PC-9 (cell line): ENCODE measurements at regions not wholly inside any gene's neighbourhood (a gene's known extent, or its start where the extent isn't known, plus 50 kb on each side); places are given as distances from the start of the nearest gene placed in this dataset.

Source experiments
- BruUV-seq: library from RNA; stranded (reverse); fragments of 400-500 nt; replicated peaks from 2 replicates; lab custom pipeline; 2021; lab: Mats Ljungman, UMichigan
- CTCF ChIA-PET: fragments of 300-600 bp; sonication (Branson Sonifier 250); formaldehyde crosslinking; loops from one replicate; lab custom pipeline; 2022; ENCODE audit warnings: antibody characterized with exemption; lab: Charles Lee
- POLR2A ChIA-PET: fragments of 300-600 bp; sonication (Branson Sonifier 250); formaldehyde crosslinking; loops from one replicate; lab custom pipeline; 2022; ENCODE audit warnings: antibody characterized with exemption; ENCODE audit not compliant: unreplicated experiment; lab: Charles Lee
- DNase-seq, 2 experiments: peaks; one replicate each; pipeline versions ENCODE4 v3.0.0 to v3.0.0-alpha.2; 2015 to 2022; ENCODE audit warnings: mixed read lengths in 1 of 2
- H2AFZ ChIP-seq: fragments of 200-600 bp; sonication (generic); 2 replicates; pipeline ENCODE4 v1.8.1; 2017; ENCODE audit warnings: antibody characterized with exemption
- H3F3A ChIP-seq: fragments of 200-600 bp; sonication (generic); 2 replicates; pipeline ENCODE4 v1.8.1; 2017; ENCODE audit warnings: antibody characterized with exemption, mild to moderate bottlenecking, low read depth; ENCODE audit not compliant: insufficient read depth
- H3K27ac ChIP-seq: fragments of 200-600 bp; sonication (generic); 2 replicates; pipeline ENCODE4 v1.6.1; 2016; ENCODE audit warnings: mixed run types
- H3K27me3 ChIP-seq: fragments of 200-600 bp; sonication (generic); 2 replicates; pipeline ENCODE4 v1.6.1; 2016; ENCODE audit warnings: low read depth, mixed run types; ENCODE audit not compliant: insufficient read depth
- H3K36me3 ChIP-seq: fragments of 200-600 bp; sonication (generic); 2 replicates; pipeline ENCODE4 v1.6.1; 2016; ENCODE audit warnings: low read depth, mixed run types
- H3K4me1 ChIP-seq: fragments of 200-600 bp; sonication (generic); replicated peaks from 2 replicates; pipeline ENCODE4 v1.6.1; 2016; ENCODE audit warnings: mixed run types; ENCODE audit not compliant: insufficient read depth
- H3K4me2 ChIP-seq: fragments of 200-600 bp; sonication (generic); 2 replicates; pipeline ENCODE4 v1.6.1; 2017; ENCODE audit warnings: mixed run types
- H3K4me3 ChIP-seq: fragments of 200-600 bp; sonication (generic); 2 replicates; pipeline ENCODE4 v1.6.1; 2016; ENCODE audit warnings: mixed run types
- H3K79me2 ChIP-seq: fragments of 200-600 bp; sonication (generic); 2 replicates; pipeline ENCODE4 v1.6.1; 2017; ENCODE audit warnings: low read depth, mixed run types
- H3K9me2 ChIP-seq: fragments of 200-600 bp; sonication (generic); 2 replicates; pipeline ENCODE4 v1.8.1; 2017; ENCODE audit warnings: mild to moderate bottlenecking; ENCODE audit not compliant: insufficient read depth
- H3K9me3 ChIP-seq: fragments of 200-600 bp; sonication (generic); 2 replicates; pipeline ENCODE4 v1.8.1; 2016; ENCODE audit warnings: low read depth; ENCODE audit not compliant: insufficient read depth
- H4K20me1 ChIP-seq: fragments of 200-600 bp; sonication (generic); 2 replicates; pipeline ENCODE4 v1.8.1; 2017; ENCODE audit not compliant: insufficient read depth
- EZH2 ChIP-seq: fragments of 200-600 bp; sonication (generic); IDR thresholded peaks from 2 replicates; pipeline ENCODE4 v1.8.0; 2017; ENCODE audit warnings: antibody characterized with exemption, low read depth
- intact Hi-C: fragments of 100-400 bp; cut with micrococcal nuclease; formaldehyde crosslinking; loops from one replicate; pipeline ENCODE4 v1.10.0; 2022; ENCODE audit not compliant: unreplicated experiment
- TF ChIP-seq, protein P1 (sequence below): fragments of 200-600 bp; sonication (generic); conservative IDR thresholded peaks from 2 replicates; pipeline ENCODE4 v1.6.1; 2017; ENCODE audit warnings: mixed run types, antibody characterized with exemption, mild to moderate bottlenecking, moderate library complexity

DNA sequence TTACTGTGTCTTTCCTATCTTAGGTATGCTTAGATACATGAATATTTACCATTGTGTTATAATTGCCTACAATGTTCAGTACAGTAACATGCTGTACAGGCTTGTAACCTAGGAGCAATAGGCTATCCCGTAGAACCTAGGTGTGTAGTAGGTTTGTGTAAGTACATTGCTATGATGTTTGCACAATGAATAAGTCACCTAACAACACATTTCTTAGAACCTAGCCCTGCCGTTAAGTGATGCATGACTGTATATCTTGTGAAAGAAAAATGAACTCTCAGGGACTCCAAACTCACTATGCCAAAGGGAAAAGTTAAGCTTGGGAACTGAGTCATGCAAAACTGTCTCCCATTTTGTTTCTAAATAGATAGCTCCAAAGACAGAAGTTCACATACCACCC lies 91.5 kb upstream of the ACP3 start:
- intact Hi-C loops: no loop called here
- CTCF ChIA-PET: no interaction called here
- H3K27ac ChIP-seq: peak overlapping the region; percentile 84
- H3K4me3 ChIP-seq: no peak overlapping the region
- H2AFZ ChIP-seq: peak overlapping the region; percentile 54; the same call in 1 of the 2 replicates
- peak in 1 of 2 experiments; percentile 95 for DNase-seq
- no peaks in the 10 kb centered on the region for H3K27me3 ChIP-seq
- BruUV-seq: no TSS peak
- peak overlapping the region; percentile 43 for H3K4me2 ChIP-seq
- TF ChIP-seq, protein P1, sequence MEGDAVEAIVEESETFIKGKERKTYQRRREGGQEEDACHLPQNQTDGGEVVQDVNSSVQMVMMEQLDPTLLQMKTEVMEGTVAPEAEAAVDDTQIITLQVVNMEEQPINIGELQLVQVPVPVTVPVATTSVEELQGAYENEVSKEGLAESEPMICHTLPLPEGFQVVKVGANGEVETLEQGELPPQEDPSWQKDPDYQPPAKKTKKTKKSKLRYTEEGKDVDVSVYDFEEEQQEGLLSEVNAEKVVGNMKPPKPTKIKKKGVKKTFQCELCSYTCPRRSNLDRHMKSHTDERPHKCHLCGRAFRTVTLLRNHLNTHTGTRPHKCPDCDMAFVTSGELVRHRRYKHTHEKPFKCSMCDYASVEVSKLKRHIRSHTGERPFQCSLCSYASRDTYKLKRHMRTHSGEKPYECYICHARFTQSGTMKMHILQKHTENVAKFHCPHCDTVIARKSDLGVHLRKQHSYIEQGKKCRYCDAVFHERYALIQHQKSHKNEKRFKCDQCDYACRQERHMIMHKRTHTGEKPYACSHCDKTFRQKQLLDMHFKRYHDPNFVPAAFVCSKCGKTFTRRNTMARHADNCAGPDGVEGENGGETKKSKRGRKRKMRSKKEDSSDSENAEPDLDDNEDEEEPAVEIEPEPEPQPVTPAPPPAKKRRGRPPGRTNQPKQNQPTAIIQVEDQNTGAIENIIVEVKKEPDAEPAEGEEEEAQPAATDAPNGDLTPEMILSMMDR: no peak
- TF ChIP-seq EZH2: no peak
- no peaks in the 10 kb centered on the region for H3K9me2 ChIP-seq
- no peaks in the 10 kb centered on the region; the same call in none of the 2 replicates for H3K9me3 ChIP-seq
- no peaks in the 10 kb centered on the region for H4K20me1 ChIP-seq
- H3F3A ChIP-seq: peaks cover 7% of the 10 kb centered on the region
- no peaks in the 10 kb centered on the region for H3K79me2 ChIP-seq
- no peaks in the 10 kb centered on the region for H3K36me3 ChIP-seq
- POLR2A ChIA-PET: interaction anchor here (0.5 kb wide), 1 partner anchor 185 kb away, joined by 3 read pairs; no protein-coding TSS in a partner anchor
- H3K4me1 ChIP-seq: peaks cover 18% of the 10 kb centered on the region

DNA sequence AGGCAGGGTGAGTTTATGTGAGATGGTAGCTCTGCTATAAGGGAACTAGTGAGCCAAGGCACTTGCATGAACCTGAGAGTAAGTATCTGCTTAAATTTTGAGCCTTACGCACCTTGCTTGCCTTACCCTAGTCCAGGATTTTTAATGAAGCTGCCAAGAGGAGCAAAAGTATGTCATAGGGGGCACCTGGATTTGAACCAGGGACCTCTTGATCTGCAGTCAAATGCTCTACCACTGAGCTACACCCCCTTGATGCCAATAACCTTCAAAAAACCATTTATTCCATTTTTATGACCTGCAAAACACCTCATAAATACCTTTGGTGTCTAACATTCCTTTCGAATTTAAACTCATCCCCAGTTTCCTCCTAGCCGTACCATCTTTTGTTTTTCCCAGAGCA lies 88.3 kb upstream of the ACP3 start:
- DNase-seq: no peak
- CTCF ChIA-PET: no interaction called here
- TF ChIP-seq EZH2: no peak
- TF ChIP-seq, protein P1: no peak
- Histone ChIP-seq H3K27ac (no peak overlapping the region), H3K9me2 (no peaks in the 10 kb centered on the region), H3K36me3 (no peaks in the 10 kb centered on the region), H4K20me1 (no peaks in the 10 kb centered on the region), H3K4me1 (peaks cover 18% of the 10 kb centered on the region), H3K4me2 (no peak overlapping the region), H3K27me3 (no peaks in the 10 kb centered on the region), H3F3A (peaks cover 7% of the 10 kb centered on the region), H2AFZ (no peak overlapping the region), H3K9me3 (no peaks in the 10 kb centered on the region; the same call in none of the 2 replicates), H3K4me3 (no peak overlapping the region), H3K79me2 (no peaks in the 10 kb centered on the region)
- no TSS peak for BruUV-seq
- POLR2A ChIA-PET: interaction anchor here (0.7 kb wide), 1 partner anchor 1339 kb away, joined by 3 read pairs; no protein-coding TSS in a partner anchor
- intact Hi-C loops: no loop called here

DNA sequence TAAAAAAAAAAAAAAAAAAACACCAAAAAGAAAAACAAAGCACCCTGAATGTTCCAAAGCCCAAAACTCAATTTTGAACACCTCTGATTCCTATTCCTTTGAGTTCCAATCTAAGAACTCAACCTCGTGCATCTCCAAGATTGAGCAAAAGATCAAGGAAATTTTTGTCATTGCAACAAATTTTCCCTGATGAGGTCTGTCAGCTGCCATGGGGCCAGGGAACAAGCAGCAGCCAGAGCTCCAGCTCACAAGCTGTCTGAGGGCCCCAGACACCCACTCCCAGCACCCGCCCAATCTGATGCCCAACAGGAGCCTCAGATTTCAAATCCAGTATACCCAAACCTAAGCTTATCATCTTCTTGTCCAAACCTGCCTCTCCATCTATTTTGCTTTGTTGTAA lies 87.6 kb upstream of the ACP3 start:
- Histone ChIP-seq H3K79me2 (no peaks in the 10 kb centered on the region), H3K4me2 (no peak overlapping the region), H3K4me1 (peaks cover 18% of the 10 kb centered on the region), H3K27me3 (no peaks in the 10 kb centered on the region), H3K9me3 (no peaks in the 10 kb centered on the region; the same call in none of the 2 replicates), H3K4me3 (no peak overlapping the region), H3K36me3 (no peaks in the 10 kb centered on the region), H3K27ac (no peak overlapping the region), H3K9me2 (no peaks in the 10 kb centered on the region), H4K20me1 (no peaks in the 10 kb centered on the region), H3F3A (peaks cover 7% of the 10 kb centered on the region), H2AFZ (no peak overlapping the region)
- BruUV-seq: no TSS peak
- ChIA-PET POLR2A (no interaction called here), CTCF (no interaction called here)
- TF ChIP-seq, protein P1: no peak
- DNase-seq: no peak
- intact Hi-C loops: no loop called here
